Spinal cord (tissue), 9 donors: ENCODE measurements at regions not wholly inside any gene's neighbourhood (a gene's known extent, or its start where the extent isn't known, plus 50 kb on each side); places are given as distances from the start of the nearest gene placed in this dataset.

Experiments
- DNase-seq, 6 donors: peaks; one replicate each; pipeline versions ENCODE4 v3.0.0 to v3.0.0-alpha.2; 2013 to 2015; ENCODE audit warnings: low spot score in 6 of 6, low read depth in 4 of 6
- H3K27ac ChIP-seq: one replicate; pipeline ENCODE4 v1.5.1; 2013; ENCODE audit warnings: low read depth, low read length, control low read depth
- H3K27me3 ChIP-seq: one replicate; pipeline ENCODE4 v1.6.1; 2013; ENCODE audit warnings: low read length; ENCODE audit not compliant: control insufficient read depth, insufficient read depth
- H3K36me3 ChIP-seq: one replicate; pipeline ENCODE4 v1.6.1; 2013; ENCODE audit warnings: low read length; ENCODE audit not compliant: control insufficient read depth, insufficient read depth
- H3K4me1 ChIP-seq: one replicate; pipeline ENCODE4 v1.6.1; 2013; ENCODE audit warnings: low read length; ENCODE audit not compliant: control insufficient read depth, insufficient read depth
- H3K4me3 ChIP-seq: one replicate; pipeline ENCODE4 v1.5.1; 2013; ENCODE audit warnings: low read depth, low read length, control low read depth
- H3K9me3 ChIP-seq: one replicate; pipeline ENCODE4 v1.6.1; 2013; ENCODE audit warnings: low read length; ENCODE audit not compliant: control insufficient read depth, insufficient read depth
- WGBS: methylation state at CpG from one replicate; pipeline ENCODE4 v1.1.5; 2013; ENCODE audit warnings: missing lambda C conversion rate; ENCODE audit not compliant: insufficient coverage; 5-methylcytosine and 5-hydroxymethylcytosine counted together
- donor health status: healthy.

DNA sequence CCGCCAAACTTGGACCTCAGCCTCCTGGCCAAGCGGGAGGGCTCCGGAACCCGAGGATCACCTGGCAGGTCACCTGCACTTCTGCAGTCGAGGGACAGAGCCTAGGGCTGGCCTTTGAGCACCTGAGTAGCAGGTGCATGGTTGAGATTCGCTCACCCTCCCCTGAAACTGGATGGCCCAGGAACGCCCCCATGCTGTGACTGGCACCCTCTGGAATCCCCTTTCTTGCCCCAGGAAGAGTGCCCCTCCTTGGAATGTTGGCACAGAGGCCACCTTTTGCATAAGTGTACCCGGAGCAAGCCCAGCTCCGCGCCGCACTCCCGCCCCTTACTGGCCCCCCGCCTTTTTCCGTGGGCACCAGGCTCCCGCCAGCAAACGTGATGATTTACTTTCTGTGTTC, 112.5 kb upstream of the IER5L start:
- 93% methylated on average over 16 of the region's 16 CpGs for WGBS

DNA sequence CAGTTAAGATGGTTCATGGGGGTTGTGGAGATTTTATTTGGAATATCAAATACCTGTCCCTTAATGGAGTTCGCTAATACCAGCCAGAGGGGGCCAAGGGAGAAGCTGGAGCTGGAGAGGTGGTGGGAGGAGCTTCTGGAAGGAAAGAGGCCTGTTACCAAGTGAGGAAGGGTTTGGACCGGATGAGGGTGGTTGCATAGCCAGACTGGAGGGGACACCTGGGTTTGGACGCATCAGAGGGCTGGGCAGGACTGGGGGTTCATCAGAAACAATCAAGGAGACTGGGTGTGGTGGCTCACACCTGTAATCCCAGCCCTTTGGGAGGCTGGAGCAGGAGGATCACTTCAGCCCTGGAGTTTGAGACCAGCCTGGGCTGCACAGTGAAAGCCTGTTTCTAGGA, 111.8 kb upstream of the IER5L start:
- no peak for DNase-seq
- Histone ChIP-seq H3K27ac (no peak overlapping the region), H3K9me3 (peaks cover 2% of the 10 kb centered on the region), H3K4me1 (no peaks in the 10 kb centered on the region), H3K36me3 (no peaks in the 10 kb centered on the region), H3K4me3 (no peak overlapping the region), H3K27me3 (no peaks in the 10 kb centered on the region)
- 83% methylated on average over 3 of the region's 3 CpGs for WGBS

More for the DNA sequence above, 112.5 kb upstream of the IER5L start:
- H3K36me3 ChIP-seq, result no peaks in the 10 kb centered on the region
- no peak overlapping the region for H3K4me3 ChIP-seq
- H3K27me3 ChIP-seq, result no peaks in the 10 kb centered on the region
- no peaks in the 10 kb centered on the region for H3K4me1 ChIP-seq
- H3K9me3 ChIP-seq, result peaks cover 4% of the 10 kb centered on the region
- no peak for DNase-seq
- H3K27ac ChIP-seq, result no peak overlapping the region

DNA sequence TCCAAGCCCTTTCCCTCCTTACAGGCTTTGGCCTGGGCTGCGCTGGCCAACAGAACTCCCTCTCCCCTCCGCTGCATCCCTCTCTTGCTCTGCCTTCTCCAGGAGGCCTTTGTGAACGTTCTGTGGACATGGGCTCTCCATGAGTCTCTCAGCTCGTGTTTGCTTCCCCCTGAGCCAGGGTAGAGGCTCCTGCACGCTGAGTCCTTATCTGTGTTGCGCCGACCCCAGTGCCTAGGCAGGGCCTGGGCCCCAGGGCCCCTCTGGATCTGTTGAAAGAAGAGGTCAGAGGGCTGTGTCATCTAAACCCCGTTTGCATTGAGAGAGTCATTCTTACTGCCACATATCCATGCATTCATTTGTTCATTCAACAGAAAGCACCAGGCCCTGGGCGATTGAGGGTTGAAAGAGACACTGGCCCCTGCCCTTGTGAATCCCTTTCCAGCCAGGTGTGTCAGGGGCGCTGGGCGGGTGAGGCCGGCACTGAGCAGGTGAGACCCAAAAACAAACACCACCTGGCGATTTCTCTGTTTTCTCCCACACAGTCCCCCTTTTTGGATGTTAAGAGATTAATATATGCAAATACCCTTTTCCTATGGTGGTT, 111.2 kb upstream of the IER5L start:
- WGBS, result 67% methylated on average over 10 of the region's 13 CpGs
- no peak for DNase-seq
- Histone ChIP-seq H3K36me3 (no peaks in the 10 kb centered on the region), H3K4me1 (no peaks in the 10 kb centered on the region), H3K9me3 (no peaks in the 10 kb centered on the region), H3K27me3 (no peaks in the 10 kb centered on the region), H3K4me3 (no peak overlapping the region), H3K27ac (no peak overlapping the region)

GRCh38 chr9:129287619-129288305, 109.7 kb upstream of the IER5L start:
- Histone ChIP-seq H3K9me3 (no peaks in the 10 kb centered on the region), H3K27ac (no peak overlapping the region), H3K4me3 (no peak overlapping the region), H3K36me3 (no peaks in the 10 kb centered on the region), H3K4me1 (no peaks in the 10 kb centered on the region), H3K27me3 (no peaks in the 10 kb centered on the region)
- 51% methylated on average over 24 of the region's 24 CpGs for WGBS
- peak in 1 of 6 donors; percentile 23 for DNase-seq

DNA sequence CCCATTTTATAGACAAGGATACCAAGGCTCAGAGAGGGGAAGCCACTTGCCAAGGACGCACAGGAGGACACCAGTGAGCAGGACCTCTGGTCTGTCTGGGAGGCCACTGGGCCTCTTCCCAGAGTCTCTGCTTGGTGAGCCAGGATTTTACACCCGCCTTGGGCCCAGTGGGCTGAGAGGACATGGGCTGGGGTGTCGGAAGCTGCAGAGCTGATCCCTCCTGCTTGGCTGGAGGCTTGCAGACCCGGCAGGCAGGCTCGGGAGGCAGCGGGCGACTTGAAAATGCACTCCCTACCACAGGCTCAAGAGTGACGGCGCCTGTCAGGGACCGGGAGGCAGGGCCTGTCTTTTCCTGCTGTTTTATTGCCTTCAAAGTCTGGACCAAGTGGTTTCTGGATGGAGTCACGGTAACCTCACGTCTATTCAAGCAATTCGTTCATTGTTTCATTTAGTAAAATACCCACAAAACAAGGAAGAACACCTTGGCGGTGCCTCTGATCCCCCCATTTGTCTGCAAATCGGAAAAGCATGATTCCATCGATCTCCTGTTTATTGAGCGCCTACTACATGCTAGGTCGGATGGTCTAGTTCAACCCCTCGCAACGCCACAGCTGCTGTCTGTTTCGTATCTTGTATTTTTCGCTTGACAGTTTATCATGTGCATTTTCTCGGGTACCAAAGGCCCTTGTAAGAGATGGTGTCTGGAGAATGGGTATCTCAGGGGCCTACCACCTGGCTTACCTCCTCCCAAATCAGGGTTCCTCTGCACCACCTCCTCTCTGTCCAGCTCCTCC, 108.1 kb upstream of the IER5L start:
- DNase-seq, result no peak
- Histone ChIP-seq H3K4me1 (no peaks in the 10 kb centered on the region), H3K27ac (no peak overlapping the region), H3K27me3 (no peaks in the 10 kb centered on the region), H3K36me3 (no peaks in the 10 kb centered on the region), H3K4me3 (no peak overlapping the region), H3K9me3 (no peaks in the 10 kb centered on the region)
- 81% methylated on average over 17 of the region's 23 CpGs for WGBS

DNA sequence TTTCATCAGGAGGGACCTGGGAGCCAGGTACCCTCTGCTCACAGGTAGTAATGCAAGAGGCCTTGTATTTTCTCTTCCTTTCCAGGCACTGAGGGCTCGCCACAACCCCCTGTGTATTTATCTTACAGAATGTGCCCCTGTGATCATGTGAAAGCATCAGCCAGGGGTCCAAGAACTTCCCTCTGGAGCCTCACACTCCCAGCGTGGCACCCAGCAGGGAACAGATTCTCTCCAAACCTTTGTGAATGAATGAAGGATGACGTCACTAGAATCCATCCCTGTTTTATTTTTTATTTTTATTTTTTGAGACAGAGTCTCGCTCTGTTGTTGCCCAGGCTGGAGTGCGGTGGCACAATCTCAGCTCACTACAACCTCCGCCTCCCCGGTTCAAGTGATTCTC, 107.3 kb upstream of the IER5L start:
- DNase-seq, result no peak

DNA sequence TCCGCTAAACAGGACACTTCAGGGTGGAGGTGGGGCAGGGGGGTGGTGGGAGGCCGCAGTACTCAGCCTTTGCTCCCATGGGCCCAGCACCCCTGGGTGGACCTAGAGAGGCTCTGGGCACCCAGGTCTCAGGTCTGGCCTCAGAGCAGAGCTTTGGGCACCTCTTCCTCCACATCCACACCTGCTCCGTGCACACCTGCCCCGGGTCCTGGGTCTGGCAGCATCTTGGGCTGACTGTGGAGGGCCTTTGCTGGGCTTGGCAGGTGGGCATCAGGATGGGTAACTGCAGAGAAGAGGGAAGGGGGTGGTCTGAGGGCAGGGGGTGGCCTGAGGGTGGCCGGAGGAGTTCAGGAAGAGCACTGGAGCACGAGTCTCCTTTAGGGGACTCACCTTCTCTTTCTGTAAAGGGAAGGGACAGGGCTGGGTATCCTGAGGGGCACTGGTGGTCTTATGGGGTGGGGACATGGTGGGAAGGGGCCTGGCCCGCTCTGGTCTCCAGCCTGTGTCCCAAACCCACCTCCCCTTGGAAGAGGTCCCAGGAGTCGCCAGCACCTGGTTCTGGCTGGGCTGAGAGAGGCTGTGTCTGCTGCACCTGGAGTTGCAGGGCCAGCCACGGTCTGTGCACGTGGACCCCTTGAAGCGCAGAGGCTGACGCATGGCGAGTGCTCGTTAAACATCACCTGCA, 106.7 kb upstream of the IER5L start:
- no peaks in the 10 kb centered on the region for H3K9me3 ChIP-seq
- H3K27me3 ChIP-seq, result no peaks in the 10 kb centered on the region
- DNase-seq, result no peak
- H3K4me1 ChIP-seq, result peaks cover 5% of the 10 kb centered on the region
- H3K27ac ChIP-seq, result no peak overlapping the region
- H3K4me3 ChIP-seq, result no peak overlapping the region
- no peaks in the 10 kb centered on the region for H3K36me3 ChIP-seq
- 95% methylated on average over 12 of the region's 14 CpGs for WGBS

More for the DNA sequence above, 107.3 kb upstream of the IER5L start:
- 57% methylated on average over 1 of the region's 7 CpGs for WGBS
- H3K27ac ChIP-seq, result no peak overlapping the region
- no peak overlapping the region for H3K4me3 ChIP-seq
- no peaks in the 10 kb centered on the region for H3K9me3 ChIP-seq
- H3K27me3 ChIP-seq, result no peaks in the 10 kb centered on the region
- H3K4me1 ChIP-seq, result peaks cover 5% of the 10 kb centered on the region
- no peaks in the 10 kb centered on the region for H3K36me3 ChIP-seq

DNA sequence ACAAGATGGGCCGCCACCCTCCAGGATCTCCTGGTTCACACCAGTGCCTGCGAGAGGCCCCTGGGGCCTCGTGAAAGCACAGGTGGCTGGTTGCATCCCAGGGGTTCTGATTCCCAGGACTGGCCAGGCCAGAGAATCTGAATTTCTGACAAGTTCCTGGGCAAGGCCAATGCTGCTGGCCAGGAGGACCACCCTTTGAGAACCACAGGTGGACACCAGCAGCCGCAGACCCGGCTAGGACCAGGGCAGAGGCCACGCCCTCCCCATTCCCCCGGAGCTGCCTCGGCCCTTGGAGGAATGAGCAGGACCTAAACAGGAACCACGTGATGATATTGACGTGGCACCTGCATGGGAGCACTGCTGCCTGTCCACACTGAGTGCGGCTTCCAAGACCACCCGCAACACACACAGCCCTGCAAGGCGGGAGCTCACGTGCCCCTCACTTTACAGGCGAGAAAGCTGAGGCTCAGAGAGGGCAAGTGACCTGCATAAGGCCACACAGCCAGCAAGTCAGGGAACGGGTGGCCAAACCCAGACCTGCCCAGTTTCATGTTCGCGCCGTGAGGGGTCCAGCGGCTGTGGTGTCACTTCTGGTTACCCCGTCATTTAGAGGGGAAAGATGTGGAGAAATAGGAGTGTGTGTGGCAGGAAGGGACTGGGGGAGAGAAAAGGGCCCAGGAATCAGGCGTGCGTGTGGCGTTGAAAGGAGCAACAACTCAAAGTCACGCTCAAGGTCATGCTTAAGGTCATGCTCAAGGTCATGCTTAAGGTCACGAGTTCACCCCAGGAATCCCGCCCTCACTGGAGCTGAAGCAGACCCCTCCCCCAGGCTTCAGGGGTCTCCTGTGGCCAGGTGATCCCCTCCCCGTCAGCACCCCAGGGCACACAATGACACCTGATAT, 105.9 kb upstream of the IER5L start:
- peaks cover 5% of the 10 kb centered on the region for H3K4me1 ChIP-seq
- no peak overlapping the region for H3K27ac ChIP-seq
- no peaks in the 10 kb centered on the region for H3K9me3 ChIP-seq
- H3K4me3 ChIP-seq, result no peak overlapping the region
- DNase-seq, result no peak
- H3K36me3 ChIP-seq, result no peaks in the 10 kb centered on the region
- 86% methylated on average over 28 of the region's 28 CpGs for WGBS
- no peaks in the 10 kb centered on the region for H3K27me3 ChIP-seq

GRCh38 chr9:129283291-129283691, 105.2 kb upstream of the IER5L start:
- Histone ChIP-seq H3K4me3 (no peak overlapping the region), H3K36me3 (no peaks in the 10 kb centered on the region), H3K9me3 (no peaks in the 10 kb centered on the region), H3K27ac (no peak overlapping the region), H3K27me3 (no peaks in the 10 kb centered on the region), H3K4me1 (peaks cover 9% of the 10 kb centered on the region)
- DNase-seq, result no peak
- WGBS, result 78% methylated on average over 7 of the region's 7 CpGs
